ENCODE measurements at regions not wholly inside any gene's neighbourhood (a gene's known extent, or its start where the extent isn't known, plus 50 kb on each side); places are given as distances from the start of the nearest gene placed in this dataset.

GRCh38 chr13:65909501-65909900 lies 1320.6 kb downstream of the PCDH9 start:
- no peak for TF ChIP-seq ZFX (IDR thresholded peaks at IDR 0.05)
- no peak for TF ChIP-seq CTCF (conservative IDR thresholded peaks at IDR 0.05)
- H3K27ac ChIP-seq: no peak overlapping the region

- no peak for TF ChIP-seq ZFX (IDR thresholded peaks at IDR 0.05)
- TF ChIP-seq CTCF (conservative IDR thresholded peaks at IDR 0.05): no peak
- H3K27ac ChIP-seq: no peak overlapping the region
These were observed 1322.2 kb downstream of the PCDH9 start for GRCh38 chr13:65907666-65908525.

- no peak overlapping the region for H3K27ac ChIP-seq
- no peak for TF ChIP-seq CTCF (conservative IDR thresholded peaks at IDR 0.05)
- TF ChIP-seq ZFX (IDR thresholded peaks at IDR 0.05): no peak
These were observed 1328.4 kb downstream of the PCDH9 start for GRCh38 chr13:65901723-65902122.

GRCh38 chr13:65894049-65894448 lies 1336.1 kb downstream of the PCDH9 start:
- TF ChIP-seq ZFX (IDR thresholded peaks at IDR 0.05) (no peak), CTCF (conservative IDR thresholded peaks at IDR 0.05) (no peak)

GRCh38 chr13:65892859-65893258 lies 1337.3 kb downstream of the PCDH9 start:
- no peak for TF ChIP-seq CTCF (conservative IDR thresholded peaks at IDR 0.05)
- no peak for TF ChIP-seq ZFX (IDR thresholded peaks at IDR 0.05)
- no peak overlapping the region for H3K27ac ChIP-seq

More at GRCh38 chr13:65894049-65894448, 1336.1 kb downstream of the PCDH9 start:
- no peak overlapping the region for H3K27ac ChIP-seq

- H3K27ac ChIP-seq: no peak overlapping the region
- TF ChIP-seq ZFX (IDR thresholded peaks at IDR 0.05) (no peak), CTCF (conservative IDR thresholded peaks at IDR 0.05) (no peak)
These were observed 1340.8 kb downstream of the PCDH9 start for GRCh38 chr13:65889368-65889767.

- TF ChIP-seq ZFX (IDR thresholded peaks at IDR 0.05) (no peak), CTCF (conservative IDR thresholded peaks at IDR 0.05) (peak; percentile 23; the same call in 1 of the 2 replicates)
- no peak overlapping the region for H3K27ac ChIP-seq
These were observed 1347.3 kb downstream of the PCDH9 start for GRCh38 chr13:65882810-65883209.

All from C4-2B (cell line).